SK-N-SH treated with all-trans-retinoic acid at 6 μM for 48 hours (cell line): ENCODE measurements at regions not wholly inside any gene's neighbourhood (a gene's known extent, or its start where the extent isn't known, plus 50 kb on each side); places are given as distances from the start of the nearest gene placed in this dataset.

ENCODE experiments used
- ARNTL ChIP-seq: fragments of 450-650 bp; formaldehyde crosslinking; IDR thresholded peaks from 2 replicates; pipeline ENCODE4 v1.5.0; 2020; ENCODE audit warnings: low read depth, mild to moderate bottlenecking, moderate library complexity, borderline replicate concordance
- BACH2 ChIP-seq: fragments of 250-450 bp; sonication (Bioruptor Pico); IDR thresholded peaks from 2 replicates; pipeline ENCODE4 v1.9.0; 2021; ENCODE audit warnings: mild to moderate bottlenecking, borderline replicate concordance
- CREB5 ChIP-seq: fragments of 250-450 bp; sonication (Bioruptor Pico); IDR thresholded peaks from 2 replicates; pipeline ENCODE4 v1.5.1; 2020; ENCODE audit warnings: low read depth, mild to moderate bottlenecking, moderate library complexity
- OSR1 ChIP-seq: fragments of 250-450 bp; sonication (Bioruptor Pico); IDR thresholded peaks from 2 replicates; pipeline ENCODE4 v1.8.0; 2022; ENCODE audit warnings: moderate library complexity, mild to moderate bottlenecking, inconsistent platforms
- PATZ1 ChIP-seq: fragments of 250-450 bp; sonication (Bioruptor Pico); IDR thresholded peaks from 2 replicates; pipeline ENCODE4 v1.8.0; 2020; ENCODE audit warnings: mild to moderate bottlenecking, moderate library complexity, borderline replicate concordance
- POU6F1 ChIP-seq: fragments of 250-450 bp; sonication (Bioruptor Pico); IDR thresholded peaks from 2 replicates; pipeline ENCODE4 v1.8.0; 2021; ENCODE audit warnings: low read depth, mild to moderate bottlenecking, moderate library complexity, borderline replicate concordance
- PPARA ChIP-seq: fragments of 250-450 bp; sonication (Bioruptor Pico); IDR thresholded peaks from 2 replicates; pipeline ENCODE4 v1.5.0; 2020; ENCODE audit warnings: mild to moderate bottlenecking, borderline replicate concordance
- TOX ChIP-seq: fragments of 250-450 bp; sonication (Bioruptor Pico); IDR thresholded peaks from 2 replicates; pipeline ENCODE4 v1.8.0; 2021; ENCODE audit warnings: mild to moderate bottlenecking, moderate library complexity, borderline replicate concordance
- ZFP3 ChIP-seq: fragments of 250-450 bp; sonication (Bioruptor Pico); IDR thresholded peaks from 2 replicates; pipeline ENCODE4 v1.5.0; 2020; ENCODE audit warnings: mild to moderate bottlenecking, moderate library complexity
- ZFP30 ChIP-seq: fragments of 450-650 bp; formaldehyde crosslinking; IDR thresholded peaks from 2 replicates; pipeline ENCODE4 v1.5.0; 2022; ENCODE audit warnings: mild to moderate bottlenecking, moderate library complexity
- ZNF565 ChIP-seq: fragments of 450-650 bp; formaldehyde crosslinking; conservative IDR thresholded peaks from 2 replicates; pipeline ENCODE4 v1.5.0; 2020; ENCODE audit warnings: low read depth, mild to moderate bottlenecking, moderate library complexity
- ZNF8 ChIP-seq: fragments of 450-650 bp; formaldehyde crosslinking; IDR thresholded peaks from 2 replicates; pipeline ENCODE4 v1.5.0; 2020; ENCODE audit warnings: mild to moderate bottlenecking, moderate library complexity

- TF ChIP-seq ZNF8 (CRISPR knock-in tag): no peak
- no peak for TF ChIP-seq PATZ1 (CRISPR knock-in tag)
- no peak for TF ChIP-seq PPARA (CRISPR knock-in tag)
- TF ChIP-seq BACH2 (CRISPR knock-in tag): no peak
- no peak for TF ChIP-seq CREB5 (CRISPR knock-in tag)
- TF ChIP-seq ARNTL (CRISPR knock-in tag): no peak
- TF ChIP-seq POU6F1 (CRISPR knock-in tag): no peak
- TF ChIP-seq ZNF565 (CRISPR knock-in tag): no peak
- no peak for TF ChIP-seq TOX
- TF ChIP-seq ZFP30 (CRISPR knock-in tag): no peak
- no peak for TF ChIP-seq ZFP3 (CRISPR knock-in tag)
- TF ChIP-seq OSR1 (CRISPR knock-in tag): no peak
These were observed 318.9 kb downstream of the AJAP1 start for GRCh38 chr1:4973341-4973740.
